SKM-1 (cell line): ENCODE measurements at regions not wholly inside any gene's neighbourhood (a gene's known extent, or its start where the extent isn't known, plus 50 kb on each side); places are given as distances from the start of the nearest gene placed in this dataset.

Source experiments
- DNase-seq: peaks from one replicate; lab custom pipeline; 2025; ENCODE audit not compliant: unreplicated experiment; lab: John Stamatoyannopoulos, UW

GRCh38 chr2:133837441-133838094 is 269.3 kb upstream of the NCKAP5 start:
- DNase-seq, result no peak

- DNase-seq, result no peak
These were observed 270.5 kb upstream of the NCKAP5 start for GRCh38 chr2:133838642-133839365.

GRCh38 chr2:133839677-133840076 is 271.4 kb upstream of the NCKAP5 start:
- DNase-seq, result no peak

GRCh38 chr2:133840761-133841160 is 272.5 kb upstream of the NCKAP5 start:
- DNase-seq, result no peak

GRCh38 chr2:133841900-133842299 is 273.6 kb upstream of the NCKAP5 start:
- DNase-seq, result no peak

GRCh38 chr2:133842446-133842845 is 274.2 kb upstream of the NCKAP5 start:
- DNase-seq, result no peak

GRCh38 chr2:133843091-133843490 is 274.8 kb upstream of the NCKAP5 start:
- no peak for DNase-seq

GRCh38 chr2:133843551-133843950 is 275.3 kb upstream of the NCKAP5 start:
- DNase-seq, result no peak

GRCh38 chr2:133844214-133844892 is 276.1 kb upstream of the NCKAP5 start:
- peak; percentile 45 for DNase-seq

GRCh38 chr2:133846476-133846875 is 278.2 kb upstream of the NCKAP5 start:
- DNase-seq, result no peak

GRCh38 chr2:133847591-133847990 is 279.3 kb upstream of the NCKAP5 start:
- DNase-seq, result no peak

GRCh38 chr2:133848111-133848649 is 279.9 kb upstream of the NCKAP5 start:
- DNase-seq, result no peak

- no peak for DNase-seq
These were observed 281.1 kb upstream of the NCKAP5 start for GRCh38 chr2:133849341-133849740.

GRCh38 chr2:133854603-133855200 is 286.4 kb upstream of the NCKAP5 start:
- no peak for DNase-seq

- no peak for DNase-seq
These were observed 287.3 kb upstream of the NCKAP5 start for GRCh38 chr2:133855526-133855925.

- DNase-seq, result no peak
These were observed 288.4 kb upstream of the NCKAP5 start for GRCh38 chr2:133856678-133857077.

- no peak for DNase-seq
These were observed 291.3 kb upstream of the NCKAP5 start for GRCh38 chr2:133859578-133859977.

- no peak for DNase-seq
These were observed 294.2 kb upstream of the NCKAP5 start for GRCh38 chr2:133862400-133862977.

GRCh38 chr2:133863106-133863800 is 295.0 kb upstream of the NCKAP5 start:
- DNase-seq, result no peak

GRCh38 chr2:133865141-133865540 is 296.9 kb upstream of the NCKAP5 start:
- DNase-seq, result no peak

- DNase-seq, result no peak
These were observed 298.9 kb upstream of the NCKAP5 start for GRCh38 chr2:133867166-133867565.
